CD4-positive, alpha-beta T cell (primary cell): ENCODE measurements at regions not wholly inside any gene's neighbourhood (a gene's known extent, or its start where the extent isn't known, plus 50 kb on each side); places are given as distances from the start of the nearest gene placed in this dataset.
A peak's percentile ranks its signal among the peaks of the same experiment; 100 is the strongest.

ENCODE experiments used
- ATAC-seq: fragments of 200-7000 bp; cut with Tn5 transposase; one replicate; pipeline ENCODE4 v1.10.0; 2022; ENCODE audit warnings: mild to moderate bottlenecking; ENCODE audit not compliant: poor library complexity
- CTCF ChIA-PET: fragments of 350-600 bp; sonication (Branson Sonifier 250); formaldehyde crosslinking; loops from one replicate; lab custom pipeline; 2021; ENCODE audit warnings: antibody characterized with exemption, inconsistent platforms; lab: Charles Lee
- POLR2A ChIA-PET: fragments of 350-600 bp; sonication (Branson Sonifier 250); formaldehyde crosslinking; loops from one replicate; lab custom pipeline; 2021; ENCODE audit warnings: antibody characterized with exemption, inconsistent platforms; lab: Charles Lee
- DNase-seq, 14 experiments: peaks; one replicate each; pipeline ENCODE4 v3.0.0-alpha.2; 2013 to 2020; ENCODE audit warnings: mixed read lengths in 2 of 14
- H3K27ac ChIP-seq, 2 donors: one replicate each; pipeline versions ENCODE4 v1.5.1 to v1.7.0; 2013; ENCODE audit warnings: low read length in 2 of 2, low read depth in 1 of 2, mild to moderate bottlenecking in 1 of 2
- H3K27me3 ChIP-seq, 2 experiments: 1 replicate in 1 of 2; 2 replicates in 1 of 2; pipeline versions ENCODE4 v1.6.1 to v1.7.0; 2013; ENCODE audit warnings: low read length in 2 of 2, control low read depth in 1 of 2, mild to moderate bottlenecking in 1 of 2, moderate library complexity in 1 of 2; ENCODE audit not compliant: insufficient read depth in 2 of 2, control insufficient read depth in 1 of 2
- H3K36me3 ChIP-seq: one replicate; pipeline ENCODE4 v1.6.1; 2013; ENCODE audit warnings: low read length, control low read depth; ENCODE audit not compliant: insufficient read depth
- H3K4me1 ChIP-seq: one replicate; pipeline ENCODE4 v1.6.1; 2013; ENCODE audit warnings: low read length, control low read depth; ENCODE audit not compliant: insufficient read depth
- H3K4me3 ChIP-seq: one replicate; pipeline ENCODE4 v1.5.1; 2013; ENCODE audit warnings: mild to moderate bottlenecking, low read length, moderate library complexity
- H3K9me3 ChIP-seq, 2 experiments: 1 replicate in 1 of 2; 2 replicates in 1 of 2; pipeline versions ENCODE4 v1.6.1 to v1.7.0; 2013; ENCODE audit warnings: low read length in 2 of 2, mild to moderate bottlenecking in 2 of 2, control low read depth in 1 of 2, moderate library complexity in 1 of 2; ENCODE audit not compliant: control insufficient read depth in 1 of 2, insufficient read depth in 1 of 2
- H3K27ac Mint-ChIP-seq: one replicate; pipeline ENCODE4 v1.8.0; 2020; ENCODE audit warnings: mixed read lengths
- H3K27me3 Mint-ChIP-seq: one replicate; pipeline ENCODE4 v1.8.0; 2021; ENCODE audit warnings: mixed read lengths
- H3K36me3 Mint-ChIP-seq: one replicate; pipeline ENCODE4 v1.8.0; 2021; ENCODE audit warnings: low read depth, mixed read lengths
- H3K4me1 Mint-ChIP-seq: one replicate; pipeline ENCODE4 v1.8.0; 2021; ENCODE audit warnings: low read depth, mixed read lengths
- H3K4me3 Mint-ChIP-seq: one replicate; pipeline ENCODE4 v1.8.0; 2020; ENCODE audit warnings: mild to moderate bottlenecking, mixed read lengths
- H3K9me3 Mint-ChIP-seq: one replicate; pipeline ENCODE4 v1.8.0; 2020; ENCODE audit warnings: mixed read lengths
- intact Hi-C, 2 experiments: fragments of 100-400 bp; cut with DNase I in 1 of 2; cut with micrococcal nuclease in 1 of 2; formaldehyde crosslinking; loops; one replicate each; pipeline versions ENCODE4 v1.15.1 to v1.9.0; 2023 to 2025; cut with DNase I, micrococcal nuclease
- TF ChIP-seq, protein P1 (sequence below): fragments of 200-600 bp; IDR thresholded peaks from one replicate; pipeline ENCODE4 v1.8.0; 2022; ENCODE audit warnings: antibody characterized with exemption, mild to moderate bottlenecking

GRCh38 chr10:130251766-130252165 is 115.6 kb downstream of the GLRX3 start:
- CTCF ChIA-PET, result no interaction called here
- peaks cover 0 to 5% of the 10 kb centered on the region in 2 experiments for H3K9me3 ChIP-seq
- Mint-ChIP-seq H3K27ac (no peak overlapping the region), H3K4me3 (no peak overlapping the region), H3K4me1 (no peaks in the 10 kb centered on the region), H3K9me3 (no peaks in the 10 kb centered on the region), H3K27me3 (peaks cover 10% of the 10 kb centered on the region), H3K36me3 (no peaks in the 10 kb centered on the region)
- no peaks in the 10 kb centered on the region for H3K4me1 ChIP-seq
- DNase-seq (no peak), ATAC-seq (no peak)
- H3K27me3 ChIP-seq, result no peaks in the 10 kb centered on the region
- TF ChIP-seq, protein P1, sequence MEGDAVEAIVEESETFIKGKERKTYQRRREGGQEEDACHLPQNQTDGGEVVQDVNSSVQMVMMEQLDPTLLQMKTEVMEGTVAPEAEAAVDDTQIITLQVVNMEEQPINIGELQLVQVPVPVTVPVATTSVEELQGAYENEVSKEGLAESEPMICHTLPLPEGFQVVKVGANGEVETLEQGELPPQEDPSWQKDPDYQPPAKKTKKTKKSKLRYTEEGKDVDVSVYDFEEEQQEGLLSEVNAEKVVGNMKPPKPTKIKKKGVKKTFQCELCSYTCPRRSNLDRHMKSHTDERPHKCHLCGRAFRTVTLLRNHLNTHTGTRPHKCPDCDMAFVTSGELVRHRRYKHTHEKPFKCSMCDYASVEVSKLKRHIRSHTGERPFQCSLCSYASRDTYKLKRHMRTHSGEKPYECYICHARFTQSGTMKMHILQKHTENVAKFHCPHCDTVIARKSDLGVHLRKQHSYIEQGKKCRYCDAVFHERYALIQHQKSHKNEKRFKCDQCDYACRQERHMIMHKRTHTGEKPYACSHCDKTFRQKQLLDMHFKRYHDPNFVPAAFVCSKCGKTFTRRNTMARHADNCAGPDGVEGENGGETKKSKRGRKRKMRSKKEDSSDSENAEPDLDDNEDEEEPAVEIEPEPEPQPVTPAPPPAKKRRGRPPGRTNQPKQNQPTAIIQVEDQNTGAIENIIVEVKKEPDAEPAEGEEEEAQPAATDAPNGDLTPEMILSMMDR, result no peak
- H3K36me3 ChIP-seq, result no peaks in the 10 kb centered on the region
- intact Hi-C loops, result no loop called here
- POLR2A ChIA-PET, result no interaction called here
- no peak overlapping the region for H3K4me3 ChIP-seq
- H3K27ac ChIP-seq, result no peak overlapping the region

DNA sequence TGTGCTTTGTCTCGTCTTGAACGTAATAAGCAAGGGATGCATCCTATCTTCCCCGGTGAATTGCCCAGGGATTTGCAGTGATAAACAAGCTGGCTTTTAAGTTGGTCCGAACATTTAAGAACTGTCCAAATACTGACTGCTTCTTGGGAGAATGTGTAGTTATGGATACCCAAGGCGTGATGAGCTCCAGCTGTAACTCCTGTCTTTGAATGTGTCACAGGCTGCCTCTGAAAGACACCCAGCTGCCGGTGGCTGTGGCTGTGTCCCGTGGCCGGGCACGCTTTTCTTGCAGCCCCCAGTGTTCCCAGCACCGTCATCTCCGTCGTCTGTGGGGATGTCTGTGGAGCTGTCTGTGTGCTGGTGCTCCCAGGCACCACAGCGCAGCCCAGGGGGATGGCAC is 118.1 kb downstream of the GLRX3 start:
- no peaks in the 10 kb centered on the region for H3K4me1 Mint-ChIP-seq
- ChIA-PET CTCF (no interaction called here), POLR2A (no interaction called here)
- TF ChIP-seq, protein P1, result no peak
- DNase-seq (no peak), ATAC-seq (no peak)
- no peaks in the 10 kb centered on the region for H3K9me3 Mint-ChIP-seq
- H3K4me3 Mint-ChIP-seq, result no peak overlapping the region
- no peaks in the 10 kb centered on the region for H3K36me3 Mint-ChIP-seq
- Histone ChIP-seq H3K27me3 (no peaks in the 10 kb centered on the region), H3K4me1 (no peaks in the 10 kb centered on the region), H3K36me3 (no peaks in the 10 kb centered on the region), H3K27ac (no peak overlapping the region), H3K9me3 (peaks cover 0 to 10% of the 10 kb centered on the region in 2 experiments), H3K4me3 (no peak overlapping the region)
- no peak overlapping the region for H3K27ac Mint-ChIP-seq
- no peaks in the 10 kb centered on the region for H3K27me3 Mint-ChIP-seq
- intact Hi-C loops, result no loop called here

GRCh38 chr10:130254662-130255061 is 118.5 kb downstream of the GLRX3 start:
- no peak overlapping the region for H3K27ac Mint-ChIP-seq
- peak in 1 of 14 experiments; percentile 41 for DNase-seq
- no peak overlapping the region for H3K27ac ChIP-seq
- intact Hi-C loops, result no loop called here
- H3K4me3 Mint-ChIP-seq, result no peak overlapping the region
- peaks cover 0 to 10% of the 10 kb centered on the region in 2 experiments for H3K9me3 ChIP-seq
- H3K36me3 ChIP-seq, result no peaks in the 10 kb centered on the region
- no peaks in the 10 kb centered on the region for H3K36me3 Mint-ChIP-seq
- H3K4me1 Mint-ChIP-seq, result no peaks in the 10 kb centered on the region
- H3K27me3 ChIP-seq, result no peaks in the 10 kb centered on the region
- no peak overlapping the region for H3K4me3 ChIP-seq
- no peaks in the 10 kb centered on the region for H3K27me3 Mint-ChIP-seq
- CTCF ChIA-PET, result no interaction called here
- TF ChIP-seq, protein P1, result no peak
- ATAC-seq, result no peak
- H3K9me3 Mint-ChIP-seq, result no peaks in the 10 kb centered on the region
- POLR2A ChIA-PET, result no interaction called here
- H3K4me1 ChIP-seq, result no peaks in the 10 kb centered on the region
